Transverse colon (tissue), 4 donors: ENCODE measurements at regions not wholly inside any gene's neighbourhood (a gene's known extent, or its start where the extent isn't known, plus 50 kb on each side); places are given as distances from the start of the nearest gene placed in this dataset.
"Not testable (repeated sequence)": the region's sequence is repeated elsewhere in the genome, so short reads cannot be mapped to it uniquely, and the experiment has no call there.

Experiments
- DNase-seq: peaks from one replicate; pipeline ENCODE4 v3.0.0-alpha.2; 2019
- H3K27ac ChIP-seq, 4 donors: fragments of 200-600 bp; sonication (generic); 2 replicates each; pipeline ENCODE4 v1.5.1; 2016 to 2018; ENCODE audit warnings: inconsistent platforms in 4 of 4
- H3K27me3 ChIP-seq: fragments of 200-600 bp; sonication (generic); 2 replicates; pipeline ENCODE4 v1.5.1; 2017; ENCODE audit warnings: inconsistent platforms
- H3K36me3 ChIP-seq, 4 donors: fragments of 200-600 bp; sonication (generic); 2 replicates each; pipeline ENCODE4 v1.5.1; 2017 to 2019; ENCODE audit warnings: inconsistent platforms in 4 of 4
- H3K4me1 ChIP-seq, 4 donors: fragments of 200-600 bp; sonication (generic); 2 replicates each; pipeline ENCODE4 v1.5.1; 2017 to 2020; ENCODE audit warnings: inconsistent platforms in 4 of 4
- H3K4me3 ChIP-seq, 4 donors: fragments of 200-600 bp; sonication (generic); 1 replicate in 1 of 4; 2 replicates in 3 of 4; pipeline versions ENCODE4 v1.5.1 to v1.6.1; 2017 to 2019; ENCODE audit warnings: inconsistent platforms in 4 of 4
- H3K9me3 ChIP-seq, 2 donors: fragments of 200-600 bp; sonication (generic); 2 replicates each; pipeline ENCODE4 v1.5.1; 2017 to 2019; ENCODE audit warnings: inconsistent platforms in 2 of 2
- EP300 ChIP-seq: sonication (generic); formaldehyde crosslinking; IDR thresholded peaks from one replicate; pipeline ENCODE4 v1.6.1; 2017; ENCODE audit warnings: antibody characterized with exemption, low read depth
- POLR2A ChIP-seq: fragments of 450-650 bp; IDR thresholded peaks from one replicate; pipeline ENCODE4 v1.6.1; 2016; ENCODE audit warnings: antibody characterized with exemption, mild to moderate bottlenecking, moderate library complexity
- POLR2AphosphoS5 ChIP-seq, 3 donors: sonication (generic); formaldehyde crosslinking; IDR thresholded peaks; one replicate each; pipeline ENCODE4 v1.6.1; 2016; ENCODE audit warnings: antibody characterized with exemption in 3 of 3
- WGBS, 2 donors: methylation state at CpG; one replicate each; pipeline ENCODE4 v1.1.5; 2018; ENCODE audit warnings: low coverage in 1 of 2; 5-methylcytosine and 5-hydroxymethylcytosine counted together
- in situ Hi-C, 4 donors: fragments of 200-750 bp; cut with MboI; loops; one replicate each; pipeline versions ENCODE4 v1.15.0 to v1.15.1; 2017; ENCODE audit warnings: low sequenced_read_pairs in 3 of 4, low pct_ligation_motif_present in 1 of 4, low pct_unique_long_range_greater_than_20kb in 1 of 4
- intact Hi-C: fragments of 100-400 bp; cut with DNase I; formaldehyde crosslinking; loops from one replicate; pipeline ENCODE4 v1.15.1; 2023; ENCODE audit warnings: low total_unique reads
- TF ChIP-seq, protein P1 (sequence below), 5 experiments: fragments of 200-600 bp in 3 of 5; fragments of 450-650 bp in 2 of 5; sonication (generic) in 3 of 5; IDR thresholded peaks; 1 replicate in 2 of 5; 2 replicates in 3 of 5; pipeline ENCODE4 v1.5.1; 2016 to 2017; ENCODE audit warnings: antibody characterized with exemption in 5 of 5, inconsistent platforms in 3 of 5, mild to moderate bottlenecking in 2 of 5, moderate library complexity in 1 of 5

DNA sequence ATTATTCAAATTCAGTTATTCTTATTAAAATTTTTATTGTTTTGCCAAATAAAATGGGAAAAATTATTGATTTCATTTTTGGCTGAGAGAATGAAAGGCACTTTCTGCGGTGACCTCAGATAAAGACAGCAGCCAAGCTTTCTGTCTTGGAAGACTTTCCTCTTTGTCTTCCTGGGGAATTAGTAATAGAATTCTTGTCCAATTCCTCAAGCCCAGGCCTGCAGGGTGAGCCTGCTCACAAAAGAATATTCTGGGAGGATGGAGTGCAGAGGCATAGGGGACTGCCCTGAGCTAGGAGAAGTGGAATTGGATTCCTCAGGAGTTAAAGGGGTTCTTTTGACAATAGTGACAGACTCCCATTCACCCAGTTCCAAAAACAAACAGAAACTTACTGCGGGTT, 614.5 kb upstream of the ADGRL2 start:
- intact Hi-C loops, result no loop called here
- no peak for DNase-seq
- H3K27me3 ChIP-seq, result no peaks in the 10 kb centered on the region
- no peaks in the 10 kb centered on the region for H3K36me3 ChIP-seq
- H3K4me1 ChIP-seq, result no peaks in the 10 kb centered on the region
- in situ Hi-C loops, result no loop called here
- no peak overlapping the region for H3K27ac ChIP-seq
- no peak for TF ChIP-seq POLR2A
- TF ChIP-seq POLR2AphosphoS5 (IDR thresholded peaks at IDR 0.05), result no peak
- TF ChIP-seq, protein P1, sequence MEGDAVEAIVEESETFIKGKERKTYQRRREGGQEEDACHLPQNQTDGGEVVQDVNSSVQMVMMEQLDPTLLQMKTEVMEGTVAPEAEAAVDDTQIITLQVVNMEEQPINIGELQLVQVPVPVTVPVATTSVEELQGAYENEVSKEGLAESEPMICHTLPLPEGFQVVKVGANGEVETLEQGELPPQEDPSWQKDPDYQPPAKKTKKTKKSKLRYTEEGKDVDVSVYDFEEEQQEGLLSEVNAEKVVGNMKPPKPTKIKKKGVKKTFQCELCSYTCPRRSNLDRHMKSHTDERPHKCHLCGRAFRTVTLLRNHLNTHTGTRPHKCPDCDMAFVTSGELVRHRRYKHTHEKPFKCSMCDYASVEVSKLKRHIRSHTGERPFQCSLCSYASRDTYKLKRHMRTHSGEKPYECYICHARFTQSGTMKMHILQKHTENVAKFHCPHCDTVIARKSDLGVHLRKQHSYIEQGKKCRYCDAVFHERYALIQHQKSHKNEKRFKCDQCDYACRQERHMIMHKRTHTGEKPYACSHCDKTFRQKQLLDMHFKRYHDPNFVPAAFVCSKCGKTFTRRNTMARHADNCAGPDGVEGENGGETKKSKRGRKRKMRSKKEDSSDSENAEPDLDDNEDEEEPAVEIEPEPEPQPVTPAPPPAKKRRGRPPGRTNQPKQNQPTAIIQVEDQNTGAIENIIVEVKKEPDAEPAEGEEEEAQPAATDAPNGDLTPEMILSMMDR (IDR thresholded peaks at IDR 0.05), result no peak
- TF ChIP-seq EP300, result no peak
- 90 to 91% methylated on average over 2 of the region's 2 CpGs for WGBS, 2 donors
- H3K4me3 ChIP-seq, result no peak overlapping the region
- H3K9me3 ChIP-seq, result no peaks in the 10 kb centered on the region

GRCh38 chr1:81183553-81183952, 617.2 kb upstream of the ADGRL2 start:
- H3K27me3 ChIP-seq, result no peaks in the 10 kb centered on the region
- H3K27ac ChIP-seq, result no peak overlapping the region
- no peak overlapping the region for H3K4me3 ChIP-seq
- in situ Hi-C loops, result no loop called here
- WGBS, 2 donors, result 60 to 67% methylated on average over 1 of the region's 1 CpG
- TF ChIP-seq POLR2AphosphoS5 (IDR thresholded peaks at IDR 0.05) (no peak), EP300 (no peak), POLR2A (no peak)
- TF ChIP-seq, protein P1 (IDR thresholded peaks at IDR 0.05), result no peak
- no peaks in the 10 kb centered on the region for H3K4me1 ChIP-seq
- H3K36me3 ChIP-seq, result no peaks in the 10 kb centered on the region
- no peaks in the 10 kb centered on the region for H3K9me3 ChIP-seq
- intact Hi-C loops, result no loop called here
- no peak for DNase-seq

DNA sequence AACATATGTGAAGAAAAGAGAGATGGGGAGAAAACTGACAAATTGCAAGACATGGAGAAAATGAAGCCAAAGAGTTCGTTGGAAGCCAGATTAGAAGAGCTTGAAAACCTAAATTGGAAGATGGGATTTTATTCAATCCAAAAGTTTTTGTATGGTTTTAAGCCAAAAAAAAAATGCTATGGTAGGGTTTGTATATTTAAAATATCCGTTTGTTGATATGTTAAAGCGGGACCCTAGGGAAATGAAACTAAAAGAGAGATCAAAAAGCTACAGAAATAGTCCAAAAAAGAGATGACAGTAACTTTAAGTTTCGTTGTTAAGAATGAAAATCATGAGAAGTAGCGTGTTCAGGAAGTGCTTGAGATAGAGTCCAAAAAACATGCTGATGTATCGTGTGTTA, 617.7 kb upstream of the ADGRL2 start:
- TF ChIP-seq, protein P1 (IDR thresholded peaks at IDR 0.05), result no peak
- no peak for TF ChIP-seq EP300
- TF ChIP-seq POLR2A, result no peak
- no peak for TF ChIP-seq POLR2AphosphoS5 (IDR thresholded peaks at IDR 0.05)
- Histone ChIP-seq H3K4me3 (no peak overlapping the region), H3K4me1 (no peaks in the 10 kb centered on the region), H3K27ac (no peak overlapping the region), H3K9me3 (no peaks in the 10 kb centered on the region), H3K27me3 (no peaks in the 10 kb centered on the region), H3K36me3 (no peaks in the 10 kb centered on the region)
- in situ Hi-C loops (no loop called here), intact Hi-C loops (no loop called here)
- no peak for DNase-seq
- WGBS, 2 donors, result 65 to 68% methylated on average over 6 of the region's 6 CpGs

- TF ChIP-seq EP300, result no peak
- no peak for TF ChIP-seq POLR2AphosphoS5 (IDR thresholded peaks at IDR 0.05)
- TF ChIP-seq, protein P1 (IDR thresholded peaks at IDR 0.05), result no peak
- TF ChIP-seq POLR2A, result no peak
- no peak for DNase-seq
- intact Hi-C loops, result no loop called here
These were observed 621.5 kb upstream of the ADGRL2 start for GRCh38 chr1:81179242-81179641.

DNA sequence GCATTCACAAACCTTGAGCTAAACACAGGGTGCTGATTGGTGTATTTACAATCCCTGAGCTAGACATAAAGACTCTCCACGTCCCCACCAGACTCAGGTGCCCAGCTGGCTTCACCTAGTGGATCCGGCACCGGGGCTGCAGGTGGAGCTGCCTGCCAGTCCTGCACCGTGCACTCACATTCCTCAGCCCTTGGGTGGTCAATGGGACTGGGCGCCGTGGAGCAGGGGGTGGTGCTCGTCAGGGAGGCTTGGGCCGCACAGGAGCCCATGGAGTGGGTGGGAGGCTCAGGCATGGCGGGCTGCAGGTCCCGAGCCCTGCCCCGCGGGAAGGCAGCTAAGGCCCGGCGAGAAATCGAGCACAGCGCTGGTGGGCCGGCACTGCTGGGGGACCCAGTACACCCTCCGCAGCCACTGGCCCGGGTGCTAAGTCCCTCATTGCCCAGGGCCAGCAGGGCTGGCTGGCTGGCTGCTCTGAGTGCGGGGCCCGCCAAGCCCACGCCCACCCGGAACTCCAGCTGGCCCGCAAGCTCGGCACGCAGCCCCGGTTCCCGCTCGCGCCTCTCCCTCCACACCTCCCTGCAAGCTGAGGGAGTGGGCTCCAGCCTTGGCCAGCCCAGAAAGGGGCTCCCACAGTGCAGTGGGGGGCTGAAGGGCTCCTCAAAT, 622.2 kb upstream of the ADGRL2 start:
- WGBS, 2 donors, result 93% methylated on average over 25 of the region's 30 CpGs; no CpG with 5 or more reads in 1 of the 2 donors
- in situ Hi-C loops, H3K9me3 ChIP-seq, H3K27ac ChIP-seq, H3K36me3 ChIP-seq, H3K4me1 ChIP-seq, H3K4me3 ChIP-seq, H3K27me3 ChIP-seq, intact Hi-C loops, DNase-seq: not testable (repeated sequence)

More at GRCh38 chr1:81179242-81179641, 621.5 kb upstream of the ADGRL2 start:
- no peak overlapping the region for H3K27ac ChIP-seq
- H3K4me3 ChIP-seq, result no peak overlapping the region
- no peaks in the 10 kb centered on the region for H3K4me1 ChIP-seq
- no peaks in the 10 kb centered on the region for H3K36me3 ChIP-seq
- no peaks in the 10 kb centered on the region for H3K9me3 ChIP-seq
- no peaks in the 10 kb centered on the region for H3K27me3 ChIP-seq
- WGBS, 2 donors, result 15 to 25% methylated on average over 1 of the region's 1 CpG
- in situ Hi-C loops, result no loop called here
